ENCODE measurements at regions not wholly inside any gene's neighbourhood (a gene's known extent, or its start where the extent isn't known, plus 50 kb on each side); places are given as distances from the start of the nearest gene placed in this dataset.

GRCh38 chr18:39994498-39994897, 1960.5 kb upstream of the PIK3C3 start:
- in situ Hi-C loops (cut with MboI; ENCODE audit: low sequenced_read_pairs), result no loop called here

DNA sequence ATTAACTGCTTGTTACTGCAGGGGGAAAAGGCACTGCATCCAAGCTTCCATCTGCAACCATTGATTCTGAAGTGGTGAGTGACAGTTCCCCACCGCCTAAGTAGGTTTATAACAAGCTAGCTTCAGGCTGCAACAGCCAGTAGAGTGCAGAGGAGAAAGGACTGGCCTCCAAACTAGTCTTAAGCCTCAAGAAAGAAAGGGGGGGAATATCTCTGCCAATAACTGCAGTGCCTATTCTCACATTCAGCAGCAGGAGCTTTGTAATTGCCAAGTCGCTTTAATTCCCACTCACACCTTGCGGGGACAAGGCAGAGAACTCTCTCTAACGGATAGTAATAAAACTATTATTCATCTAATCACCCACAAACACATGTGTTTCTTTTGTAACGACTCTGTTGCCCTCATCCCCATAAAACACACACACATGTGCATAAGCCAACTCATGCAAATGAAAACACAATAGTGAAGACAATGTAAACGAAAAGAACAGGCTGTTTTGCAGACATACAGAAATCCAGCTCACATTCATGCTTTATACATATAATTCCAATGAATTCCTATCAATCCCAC, 1963.3 kb upstream of the PIK3C3 start:
- in situ Hi-C loops (cut with MboI; ENCODE audit: low sequenced_read_pairs), result no loop called here

GRCh38 chr18:39990540-39990939, 1964.5 kb upstream of the PIK3C3 start:
- in situ Hi-C loops (cut with MboI; ENCODE audit: low sequenced_read_pairs), result no loop called here

DNA sequence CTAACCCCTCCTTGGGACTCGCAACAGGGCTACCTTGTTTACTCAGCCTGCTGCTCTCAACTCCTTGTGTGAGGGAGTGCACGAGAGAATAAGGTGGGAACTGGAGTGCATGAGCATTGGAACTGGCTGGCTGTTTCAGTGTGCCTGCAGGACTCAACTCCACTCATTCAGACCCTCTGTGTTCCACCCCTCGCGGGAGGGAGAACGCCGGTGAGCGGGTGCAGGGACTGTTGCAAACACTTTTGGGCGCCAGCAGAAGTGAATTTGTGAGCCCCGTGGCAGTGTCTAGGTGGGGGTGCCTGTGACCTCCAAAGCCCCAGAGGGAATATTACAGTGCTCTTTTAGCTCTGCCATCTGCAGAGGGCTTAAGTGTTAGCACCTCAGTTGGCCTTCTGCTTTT, 1978.3 kb upstream of the PIK3C3 start:
- in situ Hi-C loops (cut with MboI; ENCODE audit: low sequenced_read_pairs), result no loop called here

GRCh38 chr18:39972521-39972920, 1982.5 kb upstream of the PIK3C3 start:
- in situ Hi-C loops (cut with MboI; ENCODE audit: low sequenced_read_pairs), result no loop called here

DNA sequence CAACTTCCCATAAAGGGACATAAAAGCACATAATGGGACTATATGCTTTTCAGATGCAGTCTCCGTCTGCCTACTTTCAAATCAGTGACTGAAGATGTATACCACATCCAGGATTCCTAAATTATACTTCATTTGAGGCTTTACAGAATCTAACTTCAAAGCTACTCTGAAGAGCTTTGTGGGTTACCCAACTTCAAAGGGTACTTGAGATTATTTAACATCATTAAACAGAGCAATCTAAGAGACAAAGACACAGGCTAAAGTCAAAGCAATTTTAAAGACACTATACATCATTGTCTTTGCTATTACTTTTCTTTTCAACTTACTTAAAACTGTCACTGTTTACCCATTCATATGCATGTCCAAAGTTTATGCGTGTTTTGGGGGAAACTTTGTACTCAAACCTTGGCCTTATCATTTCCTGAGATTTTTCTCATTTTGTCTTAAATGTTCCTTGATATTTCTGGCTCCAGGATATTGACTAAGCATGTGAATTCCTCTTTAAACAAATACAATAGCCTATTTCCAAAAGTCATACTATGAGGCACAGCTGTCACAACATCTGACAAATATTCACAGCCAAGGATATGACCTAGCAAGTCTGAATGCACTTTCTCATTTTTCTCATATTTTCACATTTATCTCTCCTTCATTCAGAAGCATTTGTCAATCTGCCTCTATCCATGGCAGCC, 1985.1 kb upstream of the PIK3C3 start:
- in situ Hi-C loops (cut with MboI; ENCODE audit: low sequenced_read_pairs), result no loop called here

DNA sequence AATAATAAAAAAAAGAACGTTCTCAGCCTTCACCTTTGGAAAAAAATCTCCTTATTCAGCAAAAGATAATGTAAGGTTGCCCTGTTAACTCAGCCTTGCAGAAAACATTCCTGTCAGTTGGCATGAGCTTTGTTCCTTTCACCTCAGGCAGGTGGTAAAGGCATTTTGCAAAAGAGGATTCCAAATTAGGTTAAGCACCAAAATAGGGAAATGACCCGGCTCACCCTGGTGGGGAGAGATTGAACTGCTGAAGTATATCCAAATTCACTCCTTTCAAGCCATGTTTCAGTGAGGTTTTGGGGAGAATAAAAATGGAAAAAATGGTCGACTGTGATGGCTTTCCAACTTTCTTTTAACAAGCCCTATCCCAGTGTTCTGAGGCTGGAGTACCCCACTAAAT, 1988.8 kb upstream of the PIK3C3 start:
- in situ Hi-C loops (cut with MboI; ENCODE audit: low sequenced_read_pairs), result no loop called here

DNA sequence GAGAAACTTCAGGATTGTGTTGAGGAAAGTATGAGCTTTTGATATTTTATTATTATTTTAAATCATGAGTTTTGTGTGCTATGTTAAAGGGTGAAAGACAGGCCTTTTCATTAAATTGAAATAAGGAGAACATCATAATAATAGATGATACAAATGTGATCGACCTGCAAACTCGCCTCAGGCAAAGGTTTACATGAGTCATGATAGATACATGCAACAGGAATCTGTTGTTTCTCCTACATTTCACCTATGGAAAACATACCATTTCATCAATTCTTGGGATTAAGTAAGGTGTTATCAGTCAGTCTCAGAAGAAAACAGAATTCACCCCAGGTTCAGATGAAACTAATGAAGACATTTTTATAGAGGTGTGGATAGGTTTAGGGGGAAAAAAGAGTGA, 1992.5 kb upstream of the PIK3C3 start:
- in situ Hi-C loops (cut with MboI; ENCODE audit: low sequenced_read_pairs), result no loop called here

DNA sequence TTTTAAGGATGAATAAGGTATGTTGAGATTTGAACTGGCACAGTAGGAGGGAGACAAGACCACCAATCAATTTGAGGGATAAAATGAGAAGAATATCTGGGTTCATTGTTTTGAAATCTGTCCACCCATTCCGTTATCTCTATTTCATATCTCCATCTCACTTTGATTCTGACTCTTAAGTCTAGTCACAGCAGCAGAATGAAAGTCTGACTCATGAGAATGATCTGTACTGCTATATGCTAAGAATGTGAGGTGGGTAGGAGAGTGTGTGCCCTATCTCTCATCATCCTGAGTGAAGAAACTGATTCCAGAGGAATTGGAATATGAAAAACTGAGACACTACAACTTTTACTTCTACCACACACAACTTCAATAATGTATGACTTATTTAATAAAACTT, 1994.5 kb upstream of the PIK3C3 start:
- in situ Hi-C loops (cut with MboI; ENCODE audit: low sequenced_read_pairs), result no loop called here

DNA sequence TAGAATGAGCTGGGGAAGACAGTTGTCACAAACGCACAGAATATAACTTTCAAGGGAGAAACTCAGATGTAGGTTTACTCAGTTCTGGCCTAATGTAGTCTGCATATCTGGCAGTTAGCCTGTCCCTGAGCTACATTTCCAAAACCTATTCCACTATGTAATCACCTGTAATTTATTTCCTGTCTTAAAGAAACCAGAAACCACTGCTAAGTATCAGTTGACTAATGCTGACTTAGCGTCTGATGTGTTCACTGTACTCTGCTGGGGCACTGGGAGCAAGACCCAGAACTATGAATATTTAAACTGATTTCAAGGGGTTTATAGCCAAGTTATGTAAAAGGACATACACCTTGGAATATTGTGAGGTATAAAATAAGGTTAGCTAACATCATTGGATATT, 1995.2 kb upstream of the PIK3C3 start:
- in situ Hi-C loops (cut with MboI; ENCODE audit: low sequenced_read_pairs), result no loop called here

DNA sequence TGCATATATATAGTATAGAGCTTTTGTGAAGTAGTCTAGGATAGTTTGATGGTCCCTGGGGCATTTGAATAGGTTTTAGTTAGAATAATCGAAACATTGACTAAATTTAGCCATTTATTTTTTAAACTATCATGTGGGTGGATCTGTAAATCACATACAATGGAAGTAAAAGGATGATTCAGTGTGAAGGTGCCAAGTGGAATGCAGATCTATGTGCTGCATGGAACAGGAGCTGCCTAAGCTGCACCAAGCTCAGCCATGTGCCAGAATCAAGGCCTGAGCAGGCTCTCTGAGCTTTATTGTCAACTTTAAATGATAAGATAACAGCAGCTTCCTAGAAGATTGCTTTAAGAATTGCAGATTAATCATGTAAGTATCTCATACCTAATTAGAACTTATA, 1996.2 kb upstream of the PIK3C3 start:
- in situ Hi-C loops (cut with MboI; ENCODE audit: low sequenced_read_pairs), result no loop called here

- in situ Hi-C loops (cut with MboI; ENCODE audit: low sequenced_read_pairs), result no loop called here
Observed at GRCh38 chr18:39952816-39953215, 2002.2 kb upstream of the PIK3C3 start.

DNA sequence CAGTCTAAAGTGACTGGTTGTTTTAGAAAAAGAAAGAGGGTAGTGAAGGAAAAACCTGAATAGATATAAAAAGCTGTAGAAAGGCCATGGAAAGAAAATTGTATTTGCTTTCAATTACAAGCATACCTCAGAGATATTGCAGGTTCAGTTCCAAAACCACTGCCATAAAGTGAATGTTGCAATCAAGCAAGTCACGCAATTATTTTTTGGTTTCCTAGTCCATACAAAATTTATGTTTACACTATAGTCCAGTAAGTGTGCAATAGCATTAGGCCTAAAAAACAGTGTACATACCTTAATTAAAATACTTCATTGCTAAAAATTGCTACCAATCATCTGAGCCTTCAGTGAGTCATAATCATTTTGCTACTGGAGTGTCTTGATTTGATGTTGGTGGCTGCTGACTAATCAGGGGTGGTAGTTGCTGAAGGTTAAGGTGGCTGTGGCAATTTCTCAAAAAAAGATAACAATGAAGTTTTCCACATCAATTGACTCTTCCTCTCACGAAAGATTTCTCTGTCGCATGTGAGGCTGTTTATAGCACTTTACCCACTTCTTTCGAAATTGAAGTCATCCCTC, 2003.8 kb upstream of the PIK3C3 start:
- in situ Hi-C loops (cut with MboI; ENCODE audit: low sequenced_read_pairs), result no loop called here

DNA sequence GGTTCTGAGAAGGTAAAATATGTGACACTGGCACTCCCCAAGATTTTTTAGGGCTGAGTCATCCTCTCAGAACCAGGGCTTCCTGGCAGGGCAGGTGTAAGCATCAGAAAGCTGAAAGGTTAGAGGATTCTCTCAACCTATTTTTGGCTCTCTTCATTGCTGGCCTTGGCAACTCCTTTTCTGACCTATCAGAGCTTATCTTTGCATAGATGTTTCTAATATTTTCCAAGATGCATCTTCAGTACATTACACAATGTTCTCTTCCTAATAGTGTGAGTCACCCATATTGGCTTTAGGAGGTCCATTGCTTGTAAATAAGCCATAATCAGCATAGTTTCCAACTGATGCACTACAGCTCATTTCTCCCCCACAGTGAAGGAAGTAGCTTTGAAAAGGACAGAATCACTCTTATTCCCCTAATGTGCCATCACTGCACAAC, 2008.4 kb upstream of the PIK3C3 start:
- in situ Hi-C loops (cut with MboI; ENCODE audit: low sequenced_read_pairs), result no loop called here

- in situ Hi-C loops (cut with MboI; ENCODE audit: low sequenced_read_pairs), result no loop called here
Observed at GRCh38 chr18:39945076-39945475, 2010.0 kb upstream of the PIK3C3 start.

DNA sequence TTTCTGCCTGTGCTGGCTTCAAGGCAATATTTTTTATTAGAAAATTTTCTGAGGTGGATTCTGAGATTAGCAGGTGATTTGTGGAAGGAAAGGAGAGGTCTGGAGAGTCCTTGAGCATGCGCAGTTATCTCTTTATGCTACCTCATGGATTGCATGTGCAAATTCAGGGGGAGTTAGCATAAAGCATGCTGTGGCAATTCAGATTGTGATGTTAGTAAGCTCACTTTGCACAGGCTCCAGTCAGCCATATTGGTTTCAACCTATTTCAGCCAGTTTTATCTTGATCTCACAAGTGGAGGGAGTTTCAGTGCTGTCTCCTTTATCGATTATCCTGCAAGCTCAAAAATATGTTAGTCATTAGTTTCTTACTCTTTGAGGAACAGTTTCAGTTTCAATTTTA, 2012.3 kb upstream of the PIK3C3 start:
- in situ Hi-C loops (cut with MboI; ENCODE audit: low sequenced_read_pairs), result no loop called here

GRCh38 chr18:39938676-39939608, 2016.1 kb upstream of the PIK3C3 start:
- in situ Hi-C loops (cut with MboI; ENCODE audit: low sequenced_read_pairs), result no loop called here

GRCh38 chr18:39935598-39935997, 2019.4 kb upstream of the PIK3C3 start:
- in situ Hi-C loops (cut with MboI; ENCODE audit: low sequenced_read_pairs), result no loop called here

DNA sequence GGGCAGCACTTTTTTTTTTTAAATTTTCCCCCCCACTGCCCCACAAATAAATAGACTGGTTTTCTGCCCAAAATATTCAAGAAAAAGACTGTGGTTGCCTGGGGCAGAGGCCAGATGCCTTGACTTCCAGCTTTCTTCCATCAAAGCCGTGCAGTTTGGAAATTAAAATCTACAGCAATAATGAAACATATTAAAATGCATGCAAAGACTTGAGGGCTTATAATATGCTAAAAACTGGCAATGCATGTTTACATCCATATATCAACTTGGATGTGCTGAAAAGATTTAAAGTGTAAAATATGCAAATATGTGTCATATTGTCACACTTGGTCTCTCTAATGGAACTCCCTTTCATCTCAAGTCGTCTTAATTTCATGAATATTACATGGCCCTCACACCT, 2036.2 kb upstream of the PIK3C3 start:
- in situ Hi-C loops (cut with MboI; ENCODE audit: low sequenced_read_pairs), result no loop called here

- in situ Hi-C loops (cut with MboI; ENCODE audit: low sequenced_read_pairs), result no loop called here
Observed at GRCh38 chr18:39913672-39914366, 2041.2 kb upstream of the PIK3C3 start.

DNA sequence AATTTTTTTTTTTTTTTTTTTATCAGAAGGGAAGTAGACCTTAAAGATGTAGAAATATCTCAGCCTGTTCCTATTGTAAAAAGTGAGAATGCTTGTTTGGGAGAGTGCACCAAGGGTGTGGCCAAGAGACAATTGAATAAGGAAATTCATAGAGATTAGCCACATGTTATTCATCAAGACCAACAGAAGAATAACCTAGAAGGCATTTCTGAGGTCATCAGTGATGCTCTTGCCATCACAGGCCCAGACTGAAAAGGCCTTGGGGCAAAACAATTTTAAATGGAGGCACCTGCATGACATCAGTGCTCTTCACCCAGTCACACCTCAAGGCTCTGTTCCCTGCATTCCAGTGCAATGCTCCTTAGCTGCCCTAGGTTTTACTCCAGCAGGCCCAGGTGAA, 2043.3 kb upstream of the PIK3C3 start:
- in situ Hi-C loops (cut with MboI; ENCODE audit: low sequenced_read_pairs), result no loop called here

All from HL-60/S4 treated with retinoic acid at 250 ng/mL for 4 days and 3 days (cell line).